ENCODE measurements at regions not wholly inside any gene's neighbourhood (a gene's known extent, or its start where the extent isn't known, plus 50 kb on each side); places are given as distances from the start of the nearest gene placed in this dataset.

- H3K27ac ChIP-seq (ENCODE audit: low read length): no peak overlapping the region
Observed at GRCh38 chr11:4195909-4196308, 101.3 kb downstream of the RRM1 start.

DNA sequence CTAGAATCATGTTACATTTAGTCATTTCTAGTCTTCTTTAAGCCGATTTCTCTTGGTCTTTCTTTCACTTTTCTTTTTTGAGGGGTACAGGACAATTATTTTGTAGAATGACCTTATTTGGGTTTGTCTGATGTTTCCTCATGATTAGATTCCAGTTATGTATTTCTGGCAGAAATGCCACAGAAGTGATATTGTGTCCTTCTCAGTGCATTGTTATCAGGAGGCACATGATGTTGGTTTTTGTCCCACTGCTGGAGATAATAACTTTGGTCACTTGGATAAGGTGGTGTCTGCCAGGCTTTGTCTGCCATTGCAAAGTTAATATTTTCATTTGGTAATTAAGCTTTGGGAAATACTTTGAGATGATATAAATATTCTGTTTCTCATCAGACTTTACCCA lies 100.3 kb downstream of the RRM1 start:
- H3K4me1 ChIP-seq (ENCODE audit: control insufficient read depth, insufficient read depth, low read length): no peaks in the 10 kb centered on the region
- H3K36me3 ChIP-seq (ENCODE audit: control insufficient read depth, insufficient read depth, low read length): no peaks in the 10 kb centered on the region
- H3K4me3 ChIP-seq (ENCODE audit: low read length): no peak overlapping the region
- 100% methylated on average over 1 of the region's 1 CpG for WGBS (ENCODE audit: insufficient coverage, low lambda C conversion rate)
- no peak overlapping the region for H3K27ac ChIP-seq (ENCODE audit: low read length)
- no peaks in the 10 kb centered on the region for H3K9me3 ChIP-seq (ENCODE audit: control insufficient read depth, low read depth, low read length)
- H3K27me3 ChIP-seq (ENCODE audit: control insufficient read depth, insufficient read depth, low read length): no peaks in the 10 kb centered on the region
- DNase-seq: no peak

More at GRCh38 chr11:4195909-4196308, 101.3 kb downstream of the RRM1 start:
- no peaks in the 10 kb centered on the region for H3K4me1 ChIP-seq (ENCODE audit: control insufficient read depth, insufficient read depth, low read length)
- WGBS (ENCODE audit: insufficient coverage, low lambda C conversion rate): no CpG with 5 or more reads among the region's 2 CpGs
- no peaks in the 10 kb centered on the region for H3K9me3 ChIP-seq (ENCODE audit: control insufficient read depth, low read depth, low read length)
- H3K36me3 ChIP-seq (ENCODE audit: control insufficient read depth, insufficient read depth, low read length): no peaks in the 10 kb centered on the region
- DNase-seq: no peak
- no peak overlapping the region for H3K4me3 ChIP-seq (ENCODE audit: low read length)
- H3K27me3 ChIP-seq (ENCODE audit: control insufficient read depth, insufficient read depth, low read length): no peaks in the 10 kb centered on the region

DNA sequence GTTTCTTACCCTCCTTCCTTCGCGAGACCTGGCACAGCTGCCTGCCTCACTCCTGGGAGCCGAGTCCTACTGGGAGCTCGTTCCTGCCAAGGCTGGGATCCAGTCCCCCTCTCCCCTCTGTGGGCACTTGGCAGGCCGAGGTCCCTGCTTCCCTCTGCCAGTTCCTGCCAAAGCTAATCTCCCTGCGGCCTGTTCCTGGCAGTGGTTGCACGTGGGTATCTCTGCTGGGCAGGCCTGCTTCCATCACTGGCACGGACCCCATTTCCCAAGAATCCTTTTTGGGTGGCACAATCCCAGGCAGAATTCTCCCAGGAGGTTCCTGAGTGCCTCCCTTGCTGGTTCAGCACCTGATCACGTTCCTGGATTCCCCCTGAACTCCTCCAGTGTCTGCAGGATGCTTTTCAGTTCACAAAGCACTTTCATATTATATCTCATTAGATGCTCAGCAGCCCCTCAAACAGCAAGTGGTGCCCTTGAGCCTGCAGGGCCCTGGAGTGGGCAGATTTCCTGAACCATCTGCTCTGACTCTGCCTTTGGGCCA lies 96.5 kb downstream of the RRM1 start:
- Histone ChIP-seq H3K27ac (ENCODE audit: low read length) (no peak overlapping the region), H3K4me1 (ENCODE audit: control insufficient read depth, insufficient read depth, low read length) (no peaks in the 10 kb centered on the region), H3K36me3 (ENCODE audit: control insufficient read depth, insufficient read depth, low read length) (no peaks in the 10 kb centered on the region), H3K4me3 (ENCODE audit: low read length) (no peak overlapping the region), H3K27me3 (ENCODE audit: control insufficient read depth, insufficient read depth, low read length) (no peaks in the 10 kb centered on the region), H3K9me3 (ENCODE audit: control insufficient read depth, low read depth, low read length) (no peaks in the 10 kb centered on the region)
- no CpG with 5 or more reads among the region's 9 CpGs for WGBS (ENCODE audit: insufficient coverage, low lambda C conversion rate)
- no peak for DNase-seq

- Histone ChIP-seq H3K9me3 (ENCODE audit: control insufficient read depth, low read depth, low read length) (no peaks in the 10 kb centered on the region), H3K27me3 (ENCODE audit: control insufficient read depth, insufficient read depth, low read length) (no peaks in the 10 kb centered on the region), H3K4me1 (ENCODE audit: control insufficient read depth, insufficient read depth, low read length) (no peaks in the 10 kb centered on the region), H3K27ac (ENCODE audit: low read length) (no peak overlapping the region), H3K36me3 (ENCODE audit: control insufficient read depth, insufficient read depth, low read length) (no peaks in the 10 kb centered on the region), H3K4me3 (ENCODE audit: low read length) (no peak overlapping the region)
- WGBS (ENCODE audit: insufficient coverage, low lambda C conversion rate): no CpG with 5 or more reads among the region's 8 CpGs
- DNase-seq: no peak
Observed at GRCh38 chr11:4190519-4190918, 95.9 kb downstream of the RRM1 start.

- no peak for DNase-seq
- Histone ChIP-seq H3K9me3 (ENCODE audit: control insufficient read depth, low read depth, low read length) (no peaks in the 10 kb centered on the region), H3K27ac (ENCODE audit: low read length) (no peak overlapping the region), H3K4me1 (ENCODE audit: control insufficient read depth, insufficient read depth, low read length) (no peaks in the 10 kb centered on the region), H3K4me3 (ENCODE audit: low read length) (no peak overlapping the region), H3K36me3 (ENCODE audit: control insufficient read depth, insufficient read depth, low read length) (no peaks in the 10 kb centered on the region), H3K27me3 (ENCODE audit: control insufficient read depth, insufficient read depth, low read length) (no peaks in the 10 kb centered on the region)
- no CpG with 5 or more reads among the region's 2 CpGs for WGBS (ENCODE audit: insufficient coverage, low lambda C conversion rate)
Observed at GRCh38 chr11:4190098-4190497, 95.5 kb downstream of the RRM1 start.
